K562 (cell line): ENCODE measurements at regions not wholly inside any gene's neighbourhood (a gene's known extent, or its start where the extent isn't known, plus 50 kb on each side); places are given as distances from the start of the nearest gene placed in this dataset.
"Not testable (repeated sequence)": the region's sequence is repeated elsewhere in the genome, so short reads cannot be mapped to it uniquely, and the experiment has no call there.

Experiments
- ATAC-seq: fragments of 200-7000 bp; cut with Tn5 transposase; 3 replicates; pipeline ENCODE4 v1.9.1; 2020; ENCODE audit warnings: moderate library complexity
- BruUV-seq: library from RNA; stranded (reverse); fragments of 400-500 nt; replicated peaks from 2 replicates; lab custom pipeline; 2021; lab: Mats Ljungman, UMichigan
- CTCF ChIA-PET: fragments of 300-600 bp; formaldehyde crosslinking; extraction: SDS; loops from one replicate; lab custom pipeline; 2021; ENCODE audit warnings: low intra/inter-chr PET ratio; lab: Yijun Ruan, JAX
- POLR2A ChIA-PET: fragments of 300-600, 350-650 bp; sonication (Branson Sonifier 250); formaldehyde crosslinking; extraction: SDS; loops from one replicate; lab custom pipeline; 2021; ENCODE audit warnings: antibody characterized with exemption, inconsistent platforms; lab: Yijun Ruan, JAX
- DNase-seq, 4 experiments: peaks; one replicate each; pipeline versions ENCODE4 v3.0.0 to v3.0.0-alpha.2; 2011 to 2018; ENCODE audit warnings: low spot score in 3 of 4, mixed read lengths in 3 of 4; ENCODE audit errors: extremely low read depth in 1 of 4
- FAIRE-seq: peaks from 2 replicates; lab custom pipeline; 2011; peaks lifted over from hg19 to GRCh38; lab: Jason Lieb, UNC
- H2AFZ ChIP-seq: 2 replicates; pipeline ENCODE4 v1.6.0; 2011; ENCODE audit warnings: low read depth, low read length, control low read depth, inconsistent platforms
- H3K27ac ChIP-seq: fragments of 200-600 bp; 3 replicates; pipeline ENCODE4 v1.8.0; 2011; ENCODE audit warnings: low read depth, mild to moderate bottlenecking, control low read depth, inconsistent platforms, low read length, moderate library complexity, mixed read lengths; ENCODE audit errors: extremely low read depth
- H3K27me3 ChIP-seq, 2 experiments: fragments of 300-600 bp in 1 of 2; 2 replicates in 1 of 2; 3 replicates in 1 of 2; pipeline versions ENCODE4 v1.6.0 to v1.8.0; 2011; ENCODE audit warnings: inconsistent platforms in 2 of 2, low read length in 2 of 2, mild to moderate bottlenecking in 1 of 2, mixed read lengths in 1 of 2, moderate library complexity in 1 of 2; ENCODE audit not compliant: control insufficient read depth in 2 of 2, insufficient read depth in 2 of 2
- H3K36me3 ChIP-seq: fragments of 300-600 bp; 3 replicates; pipeline ENCODE4 v1.8.0; 2011; ENCODE audit warnings: mild to moderate bottlenecking, low read length, inconsistent platforms; ENCODE audit not compliant: control insufficient read depth, insufficient read depth
- H3K4me1 ChIP-seq, 2 experiments: fragments of 200-600 bp in 1 of 2; replicated peaks in 1 of 2; 2 replicates in 1 of 2; 3 replicates in 1 of 2; pipeline versions ENCODE4 v1.5.1 to v1.8.0; 2011; ENCODE audit warnings: inconsistent platforms in 2 of 2, low read length in 2 of 2, mild to moderate bottlenecking in 1 of 2, mixed read lengths in 1 of 2, moderate library complexity in 1 of 2; ENCODE audit not compliant: control insufficient read depth in 2 of 2, insufficient read depth in 2 of 2
- H3K4me2 ChIP-seq: 2 replicates; pipeline ENCODE4 v1.6.1; 2011; ENCODE audit warnings: low read length, control low read depth, inconsistent platforms, mixed read lengths; ENCODE audit not compliant: insufficient read depth
- H3K4me3 ChIP-seq: fragments of 200-600 bp; sonication (generic), shearing (Covaris generic); 2 replicates; pipeline ENCODE4 v1.5.1; 2016; ENCODE audit warnings: control low read depth, inconsistent platforms
- H3K79me2 ChIP-seq: fragments of 200-600 bp; 3 replicates; pipeline ENCODE4 v1.8.0; 2011; ENCODE audit warnings: low read length, inconsistent platforms; ENCODE audit not compliant: control insufficient read depth, insufficient read depth
- H3K9ac ChIP-seq, 2 experiments: 2 replicates each; pipeline versions ENCODE4 v1.6.0 to v1.6.1; 2011; ENCODE audit warnings: low read depth in 2 of 2, low read length in 2 of 2, control low read depth in 1 of 2, inconsistent platforms in 1 of 2, mild to moderate bottlenecking in 1 of 2, mixed read lengths in 1 of 2; ENCODE audit not compliant: insufficient read depth in 1 of 2
- H3K9me1 ChIP-seq: one replicate; pipeline ENCODE4 v1.6.0; 2011; ENCODE audit warnings: inconsistent platforms, mild to moderate bottlenecking, low read length, moderate library complexity; ENCODE audit not compliant: control insufficient read depth, insufficient read depth
- H3K9me3 ChIP-seq: replicated peaks from 2 replicates; pipeline ENCODE4 v1.5.1; 2011; ENCODE audit warnings: low read depth, low read length, inconsistent platforms; ENCODE audit not compliant: control insufficient read depth, insufficient read depth
- H4K20me1 ChIP-seq: replicated peaks from 2 replicates; pipeline ENCODE4 v1.6.1; 2011; ENCODE audit warnings: low read length, inconsistent platforms, mixed read lengths; ENCODE audit not compliant: control insufficient read depth, insufficient read depth
- EWSR1 ChIP-seq: fragments of 450-650 bp; IDR thresholded peaks from 2 replicates; pipeline ENCODE4 v1.6.1; 2018; ENCODE audit warnings: borderline replicate concordance, mild to moderate bottlenecking, low read depth, moderate library complexity; ENCODE audit not compliant: partially characterized antibody
- HDAC3 ChIP-seq: fragments of 450-650 bp; IDR thresholded peaks from 2 replicates; pipeline ENCODE4 v1.6.1; 2018; ENCODE audit warnings: borderline replicate concordance, mild to moderate bottlenecking, moderate library complexity; ENCODE audit not compliant: partially characterized antibody
- HDAC6 ChIP-seq: IDR thresholded peaks from 2 replicates; pipeline ENCODE4 v1.6.1; 2012; ENCODE audit warnings: low read depth, mild to moderate bottlenecking, control low read depth, inconsistent platforms, low read length, moderate library complexity
- HSF4 ChIP-seq: fragments of 250-450 bp; sonication (Bioruptor Pico); IDR thresholded peaks from 2 replicates; pipeline ENCODE4 v2.1.2; 2022; ENCODE audit warnings: mild to moderate bottlenecking, moderate library complexity, borderline replicate concordance
- MBD2 ChIP-seq: sonication (generic); IDR thresholded peaks from 2 replicates; pipeline ENCODE4 v1.6.1; 2016; ENCODE audit warnings: low read depth, borderline replicate concordance
- NBN ChIP-seq: fragments of 450-650 bp; IDR thresholded peaks from 2 replicates; pipeline ENCODE4 v1.6.1; 2016; ENCODE audit warnings: low read depth, mild to moderate bottlenecking
- NCOA2 ChIP-seq, 2 experiments: fragments of 450-650 bp; IDR thresholded peaks; 2 replicates each; pipeline ENCODE4 v1.6.1; 2018; ENCODE audit warnings: mild to moderate bottlenecking in 2 of 2, moderate library complexity in 1 of 2; ENCODE audit not compliant: partially characterized antibody in 2 of 2
- POU5F1 ChIP-seq: fragments of 150-350 bp; IDR thresholded peaks from 2 replicates; pipeline ENCODE4 v1.6.1; 2014; ENCODE audit warnings: borderline replicate concordance, low read length, low read depth, mild to moderate bottlenecking; ENCODE audit not compliant: partially characterized antibody
- SMARCA5 ChIP-seq: fragments of 450-650 bp; IDR thresholded peaks from 2 replicates; pipeline ENCODE4 v1.6.1; 2016
- STAG1 ChIP-seq: sonication (generic); formaldehyde crosslinking; IDR thresholded peaks from 2 replicates; pipeline ENCODE4 v1.5.0; 2020; ENCODE audit warnings: missing genetic modification reagents, borderline replicate concordance
- ZNF263 ChIP-seq: sonication (generic); formaldehyde crosslinking; IDR thresholded peaks from 2 replicates; pipeline ENCODE4 v1.8.0; 2022; ENCODE audit warnings: mild to moderate bottlenecking, missing genetic modification reagents, borderline replicate concordance
- ZNF699 ChIP-seq: fragments of 250-450 bp; sonication (Bioruptor Pico); IDR thresholded peaks from 2 replicates; pipeline ENCODE4 v1.8.0; 2021; ENCODE audit warnings: mild to moderate bottlenecking, moderate library complexity; ENCODE audit not compliant: insufficient replicate concordance
- WGBS: fragments of 100-300 bp; shearing (Covaris generic); methylation state at CpG from one replicate; pipeline ENCODE4 v1.1.6; 2016; ENCODE audit warnings: low coverage, mixed read lengths; ENCODE audit not compliant: insufficient coverage; ENCODE audit errors: missing lambda C conversion rate; 5-methylcytosine and 5-hydroxymethylcytosine counted together
- in situ Hi-C: fragments of 300-500 bp; cut with MboI; formaldehyde crosslinking; loops from 4 replicates; pipeline ENCODE4 v1.15.0; 2018; ENCODE audit warnings: inconsistent platforms, mixed read lengths
- intact Hi-C: fragments of 100-400 bp; cut with micrococcal nuclease; formaldehyde crosslinking; loops from 2 replicates; pipeline ENCODE4 v1.14.2; 2022
- TF ChIP-seq, protein P1 (sequence below): IDR thresholded peaks from 2 replicates; pipeline ENCODE4 v1.6.1; 2016; ENCODE audit warnings: missing genetic modification characterization, missing compliant biosample characterization

DNA sequence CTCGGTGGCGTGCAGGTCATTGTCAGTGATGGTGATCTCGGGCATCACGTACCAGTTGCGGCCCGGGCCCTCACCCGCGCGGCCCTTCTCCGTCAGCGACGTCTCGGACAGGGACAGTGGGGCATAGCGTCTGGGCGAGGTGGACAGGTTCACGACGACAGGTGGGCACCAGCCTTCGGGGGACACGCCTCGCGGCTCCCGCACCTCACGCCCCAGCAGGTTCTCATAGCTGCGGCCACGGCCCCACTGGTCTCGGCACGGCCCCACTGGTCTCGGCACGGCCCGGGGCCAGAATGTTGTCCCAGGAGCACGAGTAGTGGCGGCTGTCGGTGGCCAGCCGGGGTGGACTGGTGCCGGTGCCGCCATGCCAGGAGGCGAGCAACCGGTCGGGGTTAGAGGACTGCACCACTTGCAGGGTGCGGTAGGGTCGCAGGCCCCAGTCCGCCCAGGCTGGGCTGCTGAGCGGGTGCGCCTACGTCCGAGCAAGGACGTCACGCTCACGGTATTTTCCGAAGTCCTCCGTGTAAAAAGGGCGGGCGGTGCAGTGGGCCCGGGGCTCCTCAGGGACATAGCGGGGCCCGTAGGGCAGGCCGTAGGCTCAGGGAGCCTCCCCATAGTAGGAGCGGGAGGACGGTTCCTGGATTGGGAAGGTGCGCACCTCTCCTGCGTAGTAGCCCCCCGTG lies 250.5 kb downstream of the ANKRD30B start:
- ATAC-seq, H3K9me3 ChIP-seq, FAIRE-seq, POLR2A ChIA-PET, intact Hi-C loops, H3K27me3 ChIP-seq, H3K36me3 ChIP-seq, H3K27ac ChIP-seq, H3K79me2 ChIP-seq, H3K9me1 ChIP-seq, H4K20me1 ChIP-seq, H3K4me2 ChIP-seq, H2AFZ ChIP-seq, DNase-seq, CTCF ChIA-PET, H3K4me3 ChIP-seq, in situ Hi-C loops, H3K9ac ChIP-seq, H3K4me1 ChIP-seq, BruUV-seq: not testable (repeated sequence)
- 29% methylated on average over 29 of the region's 62 CpGs for WGBS

DNA sequence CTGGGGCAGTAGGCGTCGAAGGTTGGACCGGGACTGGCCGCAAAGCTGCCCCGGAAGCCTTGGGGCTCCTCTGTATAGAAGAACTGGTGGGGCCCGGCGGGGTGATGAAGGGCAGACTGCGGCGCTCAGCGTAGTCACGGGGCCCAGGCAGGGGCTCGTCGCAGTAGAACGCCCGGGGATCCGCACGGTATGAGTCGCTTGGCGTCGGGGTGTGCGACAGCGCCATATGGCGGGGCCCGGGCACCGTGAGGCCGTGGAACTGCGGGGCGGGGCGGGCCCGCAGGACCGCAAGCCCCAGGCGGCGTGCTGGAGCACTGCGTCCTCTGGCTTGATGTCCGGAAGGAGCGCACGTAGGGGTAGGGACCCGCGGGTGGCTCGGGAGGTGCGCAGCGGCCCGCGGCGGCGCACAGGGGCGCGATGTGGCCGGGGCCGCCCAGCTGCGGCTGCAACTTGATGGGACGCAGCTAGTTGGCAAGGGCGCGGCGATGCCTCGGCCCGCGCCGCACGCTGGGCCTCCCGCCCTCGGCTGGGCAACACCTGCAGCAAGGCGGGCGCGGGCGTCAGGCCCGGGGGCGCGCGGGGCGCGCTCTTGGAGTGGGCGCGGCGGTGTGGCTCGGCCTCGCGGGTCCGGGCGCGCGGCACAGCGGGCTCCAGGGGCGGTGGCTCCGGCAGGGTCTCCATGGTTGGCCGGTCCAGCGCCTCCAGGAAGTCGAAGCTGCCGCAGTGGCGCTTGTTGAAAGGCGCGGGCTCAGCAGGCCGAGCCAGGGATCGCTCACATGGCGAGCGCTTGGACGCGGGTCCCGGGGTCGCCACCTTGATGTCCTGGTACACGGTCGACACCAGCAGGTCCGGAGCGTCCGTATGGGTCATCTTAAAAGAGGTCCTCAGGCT lies 251.4 kb downstream of the ANKRD30B start:
- CTCF ChIA-PET, result no interaction called here
- POLR2A ChIA-PET, result no interaction called here
- H3K9ac ChIP-seq, result no peak overlapping the region
- no TSS peak for BruUV-seq
- H3K4me3 ChIP-seq, result no peak overlapping the region
- no peak for ATAC-seq
- no peak for FAIRE-seq
- in situ Hi-C loops, result no loop called here
- no peak overlapping the region for H3K4me2 ChIP-seq
- H4K20me1 ChIP-seq, result no peaks in the 10 kb centered on the region
- no peak overlapping the region for H2AFZ ChIP-seq
- no peaks in the 10 kb centered on the region for H3K9me1 ChIP-seq
- H3K27me3 ChIP-seq, result no peaks in the 10 kb centered on the region
- H3K27ac ChIP-seq, result no peak overlapping the region
- no peaks in the 10 kb centered on the region for H3K4me1 ChIP-seq
- H3K36me3 ChIP-seq, result no peaks in the 10 kb centered on the region
- 57% methylated on average over 16 of the region's 105 CpGs for WGBS
- no peaks in the 10 kb centered on the region for H3K9me3 ChIP-seq
- DNase-seq, result no peak
- intact Hi-C loops, result no loop called here
- H3K79me2 ChIP-seq, result no peaks in the 10 kb centered on the region
- TF ChIP-seq NCOA2 (IDR thresholded peaks at IDR 0.05; ENCODE audit: partially characterized antibody in 2 of 2) (no peak), SMARCA5 (no peak), HSF4 (CRISPR knock-in tag) (no peak), HDAC6 (no peak), STAG1 (CRISPR knock-in tag) (no peak), HDAC3 (no peak), POU5F1 (no peak), NBN (no peak), ZNF699 (CRISPR knock-in tag) (no peak), EWSR1 (no peak), ZNF263 (CRISPR knock-in tag) (no peak), MBD2 (no peak)
- TF ChIP-seq, protein P1, sequence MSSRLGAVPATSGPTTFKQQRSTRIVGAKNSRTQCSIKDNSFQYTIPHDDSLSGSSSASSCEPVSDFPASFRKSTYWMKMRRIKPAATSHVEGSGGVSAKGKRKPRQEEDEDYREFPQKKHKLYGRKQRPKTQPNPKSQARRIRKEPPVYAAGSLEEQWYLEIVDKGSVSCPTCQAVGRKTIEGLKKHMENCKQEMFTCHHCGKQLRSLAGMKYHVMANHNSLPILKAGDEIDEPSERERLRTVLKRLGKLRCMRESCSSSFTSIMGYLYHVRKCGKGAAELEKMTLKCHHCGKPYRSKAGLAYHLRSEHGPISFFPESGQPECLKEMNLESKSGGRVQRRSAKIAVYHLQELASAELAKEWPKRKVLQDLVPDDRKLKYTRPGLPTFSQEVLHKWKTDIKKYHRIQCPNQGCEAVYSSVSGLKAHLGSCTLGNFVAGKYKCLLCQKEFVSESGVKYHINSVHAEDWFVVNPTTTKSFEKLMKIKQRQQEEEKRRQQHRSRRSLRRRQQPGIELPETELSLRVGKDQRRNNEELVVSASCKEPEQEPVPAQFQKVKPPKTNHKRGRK (tag), result no peak
